GM21737 (cell line): ENCODE measurements at regions not wholly inside any gene's neighbourhood (a gene's known extent, or its start where the extent isn't known, plus 50 kb on each side); places are given as distances from the start of the nearest gene placed in this dataset.
"Not testable (repeated sequence)": the region's sequence is repeated elsewhere in the genome, so short reads cannot be mapped to it uniquely, and the experiment has no call there.

Source experiments
- ATAC-seq: cut with Tn5 transposase; IDR thresholded peaks from one replicate; pipeline ENCODE4 v1.9.1; 2021; ENCODE audit warnings: mild to moderate bottlenecking, moderate library complexity; ENCODE audit not compliant: unreplicated experiment

- ATAC-seq: no peak
These were observed 186.5 kb upstream of the TMEM72 start for GRCh38 chr10:44724415-44725174.

GRCh38 chr10:44725404-44725803 lies 185.7 kb upstream of the TMEM72 start:
- ATAC-seq: peak; percentile 51

GRCh38 chr10:44731283-44731682 lies 179.9 kb upstream of the TMEM72 start:
- no peak for ATAC-seq

- no peak for ATAC-seq
These were observed 177.3 kb upstream of the TMEM72 start for GRCh38 chr10:44733501-44734488.

GRCh38 chr10:44742248-44742647 lies 168.9 kb upstream of the TMEM72 start:
- no peak for ATAC-seq

- no peak for ATAC-seq
These were observed 167.6 kb upstream of the TMEM72 start for GRCh38 chr10:44743535-44743934.

- ATAC-seq: no peak
These were observed 165.2 kb upstream of the TMEM72 start for GRCh38 chr10:44745920-44746319.

GRCh38 chr10:44747593-44748172 lies 163.5 kb upstream of the TMEM72 start:
- no peak for ATAC-seq

GRCh38 chr10:44749151-44749550 lies 162.0 kb upstream of the TMEM72 start:
- no peak for ATAC-seq

- no peak for ATAC-seq
These were observed 158.4 kb upstream of the TMEM72 start for GRCh38 chr10:44752451-44753441.

GRCh38 chr10:44754355-44754754 lies 156.8 kb upstream of the TMEM72 start:
- ATAC-seq: not testable (repeated sequence)

GRCh38 chr10:44755481-44755880 lies 155.7 kb upstream of the TMEM72 start:
- ATAC-seq: no peak

- ATAC-seq: no peak
These were observed 154.9 kb upstream of the TMEM72 start for GRCh38 chr10:44756216-44756615.

- no peak for ATAC-seq
These were observed 153.5 kb upstream of the TMEM72 start for GRCh38 chr10:44757551-44758205.

- no peak for ATAC-seq
These were observed 152.0 kb upstream of the TMEM72 start for GRCh38 chr10:44759122-44759521.

- ATAC-seq: no peak
These were observed 150.6 kb upstream of the TMEM72 start for GRCh38 chr10:44760513-44760912.

- no peak for ATAC-seq
These were observed 150.1 kb upstream of the TMEM72 start for GRCh38 chr10:44761076-44761475.

- no peak for ATAC-seq
These were observed 147.8 kb upstream of the TMEM72 start for GRCh38 chr10:44763331-44763730.

- no peak for ATAC-seq
These were observed 145.8 kb upstream of the TMEM72 start for GRCh38 chr10:44765299-44765698.

GRCh38 chr10:44766631-44767030 lies 144.5 kb upstream of the TMEM72 start:
- no peak for ATAC-seq
